Transverse colon (tissue), 4 donors: ENCODE measurements at regions not wholly inside any gene's neighbourhood (a gene's known extent, or its start where the extent isn't known, plus 50 kb on each side); places are given as distances from the start of the nearest gene placed in this dataset.

Experiments
- DNase-seq: peaks from one replicate; pipeline ENCODE4 v3.0.0-alpha.2; 2019
- H3K27ac ChIP-seq, 4 donors: fragments of 200-600 bp; sonication (generic); 2 replicates each; pipeline ENCODE4 v1.5.1; 2016 to 2018; ENCODE audit warnings: inconsistent platforms in 4 of 4
- H3K27me3 ChIP-seq: fragments of 200-600 bp; sonication (generic); 2 replicates; pipeline ENCODE4 v1.5.1; 2017; ENCODE audit warnings: inconsistent platforms
- H3K36me3 ChIP-seq, 4 donors: fragments of 200-600 bp; sonication (generic); 2 replicates each; pipeline ENCODE4 v1.5.1; 2017 to 2019; ENCODE audit warnings: inconsistent platforms in 4 of 4
- H3K4me1 ChIP-seq, 4 donors: fragments of 200-600 bp; sonication (generic); 2 replicates each; pipeline ENCODE4 v1.5.1; 2017 to 2020; ENCODE audit warnings: inconsistent platforms in 4 of 4
- H3K4me3 ChIP-seq, 4 donors: fragments of 200-600 bp; sonication (generic); 1 replicate in 1 of 4; 2 replicates in 3 of 4; pipeline versions ENCODE4 v1.5.1 to v1.6.1; 2017 to 2019; ENCODE audit warnings: inconsistent platforms in 4 of 4
- H3K9me3 ChIP-seq, 2 donors: fragments of 200-600 bp; sonication (generic); 2 replicates each; pipeline ENCODE4 v1.5.1; 2017 to 2019; ENCODE audit warnings: inconsistent platforms in 2 of 2
- EP300 ChIP-seq: sonication (generic); formaldehyde crosslinking; IDR thresholded peaks from one replicate; pipeline ENCODE4 v1.6.1; 2017; ENCODE audit warnings: antibody characterized with exemption, low read depth
- POLR2A ChIP-seq: fragments of 450-650 bp; IDR thresholded peaks from one replicate; pipeline ENCODE4 v1.6.1; 2016; ENCODE audit warnings: antibody characterized with exemption, mild to moderate bottlenecking, moderate library complexity
- POLR2AphosphoS5 ChIP-seq, 3 donors: sonication (generic); formaldehyde crosslinking; IDR thresholded peaks; one replicate each; pipeline ENCODE4 v1.6.1; 2016; ENCODE audit warnings: antibody characterized with exemption in 3 of 3
- WGBS, 2 donors: methylation state at CpG; one replicate each; pipeline ENCODE4 v1.1.5; 2018; ENCODE audit warnings: low coverage in 1 of 2; 5-methylcytosine and 5-hydroxymethylcytosine counted together
- in situ Hi-C, 4 donors: fragments of 200-750 bp; cut with MboI; loops; one replicate each; pipeline versions ENCODE4 v1.15.0 to v1.15.1; 2017; ENCODE audit warnings: low sequenced_read_pairs in 3 of 4, low pct_ligation_motif_present in 1 of 4, low pct_unique_long_range_greater_than_20kb in 1 of 4
- intact Hi-C: fragments of 100-400 bp; cut with DNase I; formaldehyde crosslinking; loops from one replicate; pipeline ENCODE4 v1.15.1; 2023; ENCODE audit warnings: low total_unique reads
- TF ChIP-seq, protein P1 (sequence below), 5 experiments: fragments of 200-600 bp in 3 of 5; fragments of 450-650 bp in 2 of 5; sonication (generic) in 3 of 5; IDR thresholded peaks; 1 replicate in 2 of 5; 2 replicates in 3 of 5; pipeline ENCODE4 v1.5.1; 2016 to 2017; ENCODE audit warnings: antibody characterized with exemption in 5 of 5, inconsistent platforms in 3 of 5, mild to moderate bottlenecking in 2 of 5, moderate library complexity in 1 of 5

GRCh38 chr1:218985424-218985984, 188.2 kb upstream of the LYPLAL1 start:
- 18 to 33% methylated on average over 1 to 2 of the region's 2 CpGs for WGBS, 2 donors
- H3K4me3 ChIP-seq = no peak overlapping the region
- no peaks in the 10 kb centered on the region for H3K9me3 ChIP-seq
- TF ChIP-seq POLR2A (no peak), POLR2AphosphoS5 (IDR thresholded peaks at IDR 0.05) (no peak), EP300 (no peak)
- TF ChIP-seq, protein P1, sequence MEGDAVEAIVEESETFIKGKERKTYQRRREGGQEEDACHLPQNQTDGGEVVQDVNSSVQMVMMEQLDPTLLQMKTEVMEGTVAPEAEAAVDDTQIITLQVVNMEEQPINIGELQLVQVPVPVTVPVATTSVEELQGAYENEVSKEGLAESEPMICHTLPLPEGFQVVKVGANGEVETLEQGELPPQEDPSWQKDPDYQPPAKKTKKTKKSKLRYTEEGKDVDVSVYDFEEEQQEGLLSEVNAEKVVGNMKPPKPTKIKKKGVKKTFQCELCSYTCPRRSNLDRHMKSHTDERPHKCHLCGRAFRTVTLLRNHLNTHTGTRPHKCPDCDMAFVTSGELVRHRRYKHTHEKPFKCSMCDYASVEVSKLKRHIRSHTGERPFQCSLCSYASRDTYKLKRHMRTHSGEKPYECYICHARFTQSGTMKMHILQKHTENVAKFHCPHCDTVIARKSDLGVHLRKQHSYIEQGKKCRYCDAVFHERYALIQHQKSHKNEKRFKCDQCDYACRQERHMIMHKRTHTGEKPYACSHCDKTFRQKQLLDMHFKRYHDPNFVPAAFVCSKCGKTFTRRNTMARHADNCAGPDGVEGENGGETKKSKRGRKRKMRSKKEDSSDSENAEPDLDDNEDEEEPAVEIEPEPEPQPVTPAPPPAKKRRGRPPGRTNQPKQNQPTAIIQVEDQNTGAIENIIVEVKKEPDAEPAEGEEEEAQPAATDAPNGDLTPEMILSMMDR (IDR thresholded peaks at IDR 0.05) = no peak
- H3K27ac ChIP-seq = no peak overlapping the region
- no peak for DNase-seq
- H3K36me3 ChIP-seq = no peaks in the 10 kb centered on the region
- in situ Hi-C loops (no loop called here), intact Hi-C loops (no loop called here)
- no peaks in the 10 kb centered on the region for H3K4me1 ChIP-seq
- no peaks in the 10 kb centered on the region for H3K27me3 ChIP-seq

DNA sequence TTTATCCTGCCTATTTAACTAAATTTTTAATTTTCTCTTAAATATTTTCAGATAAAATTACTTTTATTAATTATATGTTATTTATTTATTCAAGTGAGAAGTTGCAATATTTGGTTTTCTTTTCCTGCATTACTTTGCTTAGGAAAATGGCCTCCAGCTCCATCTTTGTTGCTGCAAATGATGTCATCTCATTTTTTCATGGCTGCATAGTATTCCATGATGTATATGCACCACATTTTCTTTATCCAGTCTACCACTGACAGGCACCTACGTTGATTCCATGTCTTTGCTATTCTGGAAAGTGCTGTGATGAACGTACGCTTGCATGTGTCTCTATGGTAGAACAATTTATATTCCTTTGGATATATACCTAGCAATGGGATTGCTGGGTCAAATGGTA, 186.9 kb upstream of the LYPLAL1 start:
- no peaks in the 10 kb centered on the region for H3K27me3 ChIP-seq
- no peaks in the 10 kb centered on the region for H3K4me1 ChIP-seq
- H3K4me3 ChIP-seq = no peak overlapping the region
- in situ Hi-C loops = no loop called here
- 86 to 94% methylated on average over 3 of the region's 3 CpGs for WGBS, 2 donors
- TF ChIP-seq POLR2AphosphoS5 (IDR thresholded peaks at IDR 0.05) = no peak
- no peak for TF ChIP-seq POLR2A
- TF ChIP-seq EP300 = no peak
- TF ChIP-seq, protein P1 (IDR thresholded peaks at IDR 0.05) = no peak
- no peaks in the 10 kb centered on the region for H3K36me3 ChIP-seq
- H3K27ac ChIP-seq = no peak overlapping the region
- no peak for DNase-seq
- H3K9me3 ChIP-seq = no peaks in the 10 kb centered on the region
- intact Hi-C loops = no loop called here

GRCh38 chr1:218990019-218990418, 183.7 kb upstream of the LYPLAL1 start:
- intact Hi-C loops = no loop called here
- DNase-seq = no peak
- no peaks in the 10 kb centered on the region for H3K27me3 ChIP-seq
- H3K9me3 ChIP-seq = no peaks in the 10 kb centered on the region
- H3K27ac ChIP-seq = no peak overlapping the region
- no peaks in the 10 kb centered on the region for H3K36me3 ChIP-seq
- H3K4me1 ChIP-seq = no peaks in the 10 kb centered on the region
- 77% methylated on average over 1 of the region's 1 CpG; no CpG with 5 or more reads in 1 of the 2 donors for WGBS, 2 donors
- in situ Hi-C loops = no loop called here
- TF ChIP-seq EP300 (no peak), POLR2AphosphoS5 (IDR thresholded peaks at IDR 0.05) (no peak), POLR2A (no peak)
- TF ChIP-seq, protein P1 (IDR thresholded peaks at IDR 0.05) = no peak
- no peak overlapping the region for H3K4me3 ChIP-seq

GRCh38 chr1:218991089-218991488, 182.6 kb upstream of the LYPLAL1 start:
- TF ChIP-seq POLR2A (no peak), EP300 (no peak), POLR2AphosphoS5 (IDR thresholded peaks at IDR 0.05) (no peak)
- TF ChIP-seq, protein P1 (IDR thresholded peaks at IDR 0.05) = no peak
- intact Hi-C loops (no loop called here), in situ Hi-C loops (no loop called here)
- H3K4me1 ChIP-seq = no peaks in the 10 kb centered on the region
- no peak overlapping the region for H3K27ac ChIP-seq
- H3K27me3 ChIP-seq = no peaks in the 10 kb centered on the region
- H3K36me3 ChIP-seq = no peaks in the 10 kb centered on the region
- no peak for DNase-seq
- 89 to 90% methylated on average over 1 of the region's 1 CpG for WGBS, 2 donors
- no peak overlapping the region for H3K4me3 ChIP-seq
- H3K9me3 ChIP-seq = no peaks in the 10 kb centered on the region
